ENCODE measurements at regions not wholly inside any gene's neighbourhood (a gene's known extent, or its start where the extent isn't known, plus 50 kb on each side); places are given as distances from the start of the nearest gene placed in this dataset.

DNA sequence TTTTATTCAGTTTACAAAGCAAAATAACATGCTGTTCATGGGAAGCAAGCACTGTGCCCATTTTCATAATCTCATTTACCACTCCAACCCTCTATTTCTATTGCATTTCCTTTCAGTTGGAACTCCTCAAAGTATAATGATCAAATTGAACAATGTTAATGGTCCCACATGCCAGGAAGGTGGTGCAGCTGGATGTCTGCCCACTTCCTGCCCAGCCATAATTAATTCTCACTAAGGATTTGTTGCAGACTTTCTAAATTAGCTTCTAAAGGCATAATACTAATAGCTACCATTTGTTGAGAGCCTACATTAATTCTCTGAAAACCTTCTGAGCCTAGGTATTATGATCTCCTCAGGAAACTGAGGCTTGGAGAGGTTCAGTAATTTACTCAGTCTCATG lies 316.1 kb upstream of the TPM1 start:
- DNase-seq: no peak

DNA sequence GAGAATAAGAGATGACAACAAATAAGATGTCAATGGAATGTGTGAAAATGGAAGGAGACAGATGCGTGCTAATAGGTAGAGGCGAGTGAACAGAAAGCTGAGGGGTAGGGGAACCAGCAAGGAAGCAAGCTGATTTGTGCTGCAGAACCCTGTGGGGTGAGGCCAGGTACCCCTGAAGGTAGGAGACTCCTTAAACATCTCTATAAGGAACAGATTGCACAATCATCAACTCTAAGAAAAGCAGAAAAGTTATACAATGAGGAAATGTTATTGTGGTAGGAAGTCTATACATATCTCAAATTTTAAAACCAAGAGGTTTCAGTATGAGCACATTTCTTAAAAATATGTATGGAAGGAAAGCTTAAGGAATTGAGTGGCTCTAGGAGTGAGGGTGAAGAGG lies 315.0 kb upstream of the TPM1 start:
- DNase-seq: no peak

DNA sequence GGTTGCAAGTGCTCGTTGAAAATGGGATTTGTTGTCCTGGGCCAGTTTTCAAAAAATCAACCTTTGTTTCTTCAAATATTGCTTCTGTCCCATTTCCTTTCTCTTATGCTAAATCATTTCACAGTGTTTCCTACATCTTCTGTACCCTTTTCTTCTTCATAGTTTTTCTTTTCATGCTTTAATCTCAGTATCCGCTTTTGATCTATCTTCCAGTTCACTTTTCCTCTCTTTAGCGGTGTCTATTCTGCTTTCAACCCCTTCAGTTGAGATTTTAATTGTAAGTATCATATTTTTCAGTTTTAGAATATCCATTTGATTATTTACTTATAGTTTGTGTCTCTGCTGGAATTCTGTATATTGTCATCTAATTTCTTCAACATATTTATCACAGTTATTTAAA lies 311.7 kb upstream of the TPM1 start:
- DNase-seq: no peak

DNA sequence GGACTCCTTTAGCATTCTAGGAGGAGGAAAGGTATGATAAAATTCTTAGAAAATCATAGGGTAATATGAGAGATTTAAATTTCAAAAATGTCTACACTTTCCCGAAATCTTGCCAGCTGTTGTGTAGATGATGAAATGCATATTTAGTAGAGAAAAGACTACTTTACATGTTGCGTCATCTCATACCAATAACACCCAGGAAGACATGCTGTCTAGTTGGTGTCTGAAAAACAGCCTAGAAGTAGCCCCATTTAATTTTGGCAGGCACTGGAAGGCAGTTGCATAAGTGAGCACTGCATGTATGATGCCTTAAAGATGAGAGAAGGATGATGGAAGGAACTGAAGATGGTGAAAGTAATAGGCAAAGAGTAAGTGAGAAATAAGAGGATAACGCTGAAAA lies 310.5 kb upstream of the TPM1 start:
- no peak for DNase-seq

DNA sequence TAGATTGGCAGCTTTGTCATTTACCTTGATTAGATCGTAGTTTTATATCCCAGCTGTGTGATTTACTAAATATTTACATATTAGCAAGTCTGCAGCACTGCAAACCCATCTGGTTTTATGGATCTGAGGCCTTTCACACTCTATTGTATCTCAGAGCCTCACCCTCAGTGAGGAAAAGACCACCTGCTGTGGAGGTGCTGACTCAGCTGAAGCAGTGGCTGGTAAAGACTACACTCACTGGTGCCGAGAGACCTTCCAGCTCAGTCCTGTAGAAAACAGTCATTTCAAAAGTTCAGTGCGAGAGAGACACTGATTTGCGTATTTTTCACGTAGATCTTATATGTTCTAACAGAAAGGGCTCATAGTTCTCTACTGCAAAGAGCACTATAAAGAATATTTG lies 307.8 kb upstream of the TPM1 start:
- DNase-seq: no peak

DNA sequence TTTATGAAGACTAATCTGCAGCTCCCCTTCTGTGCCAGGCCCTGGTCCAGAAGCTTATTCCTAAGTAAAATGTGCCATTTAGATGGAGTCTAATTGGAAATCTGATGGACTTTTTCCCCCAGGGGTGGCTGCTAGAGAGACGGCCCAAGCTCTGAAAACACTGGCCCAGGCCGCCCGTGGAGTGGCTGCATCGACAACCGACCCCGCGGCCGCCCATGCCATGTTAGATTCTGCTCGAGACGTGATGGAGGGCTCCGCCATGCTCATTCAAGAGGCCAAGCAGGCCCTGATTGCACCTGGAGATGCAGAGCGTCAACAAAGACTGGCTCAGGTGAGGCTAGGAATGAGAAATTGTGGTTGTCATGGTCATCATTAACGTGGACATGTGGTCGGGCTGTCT lies 305.8 kb upstream of the TPM1 start:
- DNase-seq: no peak

DNA sequence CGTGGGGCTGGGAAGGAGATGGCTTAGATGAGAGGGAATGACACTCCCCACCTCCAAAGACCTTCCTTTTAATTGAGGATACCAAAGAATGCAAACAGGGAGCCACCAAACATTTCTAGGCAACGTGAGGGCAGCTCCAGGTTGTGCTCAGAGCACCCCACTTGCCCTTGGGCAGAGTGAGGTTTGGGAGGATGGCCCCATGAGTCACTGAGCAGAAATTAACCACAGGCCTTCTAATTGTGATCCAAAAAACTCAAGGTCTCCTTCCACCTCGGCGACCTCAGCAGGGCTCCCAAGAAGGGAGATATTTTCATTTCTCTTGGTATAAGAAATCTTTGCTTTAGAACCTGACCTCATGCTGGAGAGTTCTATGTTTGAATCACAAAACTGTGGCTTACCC lies 305.0 kb upstream of the TPM1 start:
- DNase-seq: no peak

DNA sequence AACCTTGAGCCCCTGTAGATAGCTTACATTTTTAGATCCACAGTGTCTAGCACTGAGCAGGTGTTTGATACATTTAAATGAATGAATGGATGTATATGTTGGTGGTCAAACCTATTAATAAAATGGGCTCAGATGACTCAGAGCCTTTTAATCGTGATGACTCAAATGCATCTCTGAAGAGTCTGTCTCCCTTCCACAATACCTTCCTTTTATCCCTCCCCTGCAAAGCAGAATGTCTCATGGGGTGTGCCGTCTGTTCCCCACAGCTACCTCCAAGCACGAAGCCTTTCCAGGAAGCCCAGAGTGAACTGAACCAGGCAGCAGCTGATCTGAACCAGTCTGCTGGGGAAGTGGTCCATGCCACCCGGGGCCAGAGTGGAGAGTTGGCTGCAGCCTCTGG lies 303.5 kb upstream of the TPM1 start:
- no peak for DNase-seq

DNA sequence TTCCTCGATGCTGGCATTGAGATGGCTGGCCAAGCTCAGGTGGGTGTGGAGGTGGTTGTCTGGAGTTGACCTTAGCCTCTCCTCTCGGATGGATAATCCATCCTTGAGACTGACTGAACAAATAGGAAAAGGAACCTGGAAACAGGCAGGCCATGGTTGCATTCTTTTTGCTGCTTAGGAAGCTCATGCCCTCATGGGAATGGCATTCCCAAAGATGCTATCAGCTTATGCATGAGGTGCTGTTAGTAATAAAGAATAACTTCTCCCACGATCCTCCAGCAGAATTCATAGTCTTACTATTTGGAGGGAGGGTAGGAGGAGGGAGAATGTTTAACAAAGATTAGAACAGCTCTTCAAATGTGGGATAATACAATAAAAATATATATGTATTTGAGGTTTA lies 303.0 kb upstream of the TPM1 start:
- DNase-seq: no peak

DNA sequence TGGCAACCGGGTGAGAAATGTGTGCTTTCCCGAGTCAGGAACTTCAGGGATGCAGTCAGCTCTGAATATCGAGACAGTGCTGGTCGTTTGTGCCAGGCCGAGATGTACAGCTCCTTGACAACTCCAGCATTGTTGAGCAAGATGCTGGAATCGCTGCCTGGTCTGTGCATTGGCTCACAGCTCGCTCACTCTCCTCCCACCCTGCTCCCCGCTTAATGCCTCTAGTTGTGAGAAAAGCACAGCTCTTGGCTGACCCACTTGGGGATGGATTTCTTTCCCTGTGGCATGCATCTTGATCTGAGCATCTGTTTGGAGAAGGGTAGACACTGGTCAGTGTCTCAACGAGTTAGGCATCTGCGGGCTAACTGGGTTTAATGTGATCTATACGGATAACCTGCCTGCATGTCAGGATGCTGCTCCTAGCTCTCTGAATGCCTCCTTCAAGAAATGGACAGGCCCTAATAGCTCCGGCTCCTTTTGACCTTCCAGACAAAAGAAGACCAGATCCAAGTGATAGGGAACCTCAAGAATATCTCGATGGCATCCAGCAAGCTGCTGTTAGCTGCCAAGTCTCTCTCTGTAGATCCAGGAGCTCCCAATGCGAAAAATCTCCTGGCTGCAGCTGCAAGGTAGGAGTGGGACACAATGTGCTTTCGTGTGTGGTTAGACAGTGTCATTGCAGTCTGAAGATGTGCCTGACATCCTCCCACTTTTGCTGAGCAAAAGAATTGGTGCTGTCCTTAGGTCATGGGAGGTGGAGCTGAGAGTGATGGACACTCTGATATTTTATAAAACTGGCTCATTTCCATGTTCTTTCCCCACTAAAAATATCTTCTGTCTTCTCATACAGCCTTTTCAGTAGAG lies 302.2 kb upstream of the TPM1 start:
- no peak for DNase-seq

DNA sequence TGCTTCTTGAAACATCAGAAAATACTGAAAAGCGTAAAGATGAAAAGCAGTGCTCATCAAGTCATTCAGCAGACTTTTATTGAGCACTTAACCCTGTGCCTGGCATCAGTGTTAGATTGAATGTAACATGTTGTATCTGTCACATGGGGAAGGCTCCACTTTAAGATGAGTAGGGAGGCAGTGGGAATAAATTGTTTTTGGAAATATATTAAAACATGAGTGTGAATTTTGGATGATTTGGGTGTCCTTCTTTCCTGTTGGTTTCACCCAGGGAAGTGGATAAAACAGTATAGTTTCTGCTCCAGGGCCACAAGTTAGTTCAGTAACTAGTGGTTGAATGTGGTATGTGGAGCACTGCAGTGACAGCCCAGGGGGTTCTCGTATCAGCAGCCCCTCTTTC lies 301.4 kb upstream of the TPM1 start:
- DNase-seq: no peak

DNA sequence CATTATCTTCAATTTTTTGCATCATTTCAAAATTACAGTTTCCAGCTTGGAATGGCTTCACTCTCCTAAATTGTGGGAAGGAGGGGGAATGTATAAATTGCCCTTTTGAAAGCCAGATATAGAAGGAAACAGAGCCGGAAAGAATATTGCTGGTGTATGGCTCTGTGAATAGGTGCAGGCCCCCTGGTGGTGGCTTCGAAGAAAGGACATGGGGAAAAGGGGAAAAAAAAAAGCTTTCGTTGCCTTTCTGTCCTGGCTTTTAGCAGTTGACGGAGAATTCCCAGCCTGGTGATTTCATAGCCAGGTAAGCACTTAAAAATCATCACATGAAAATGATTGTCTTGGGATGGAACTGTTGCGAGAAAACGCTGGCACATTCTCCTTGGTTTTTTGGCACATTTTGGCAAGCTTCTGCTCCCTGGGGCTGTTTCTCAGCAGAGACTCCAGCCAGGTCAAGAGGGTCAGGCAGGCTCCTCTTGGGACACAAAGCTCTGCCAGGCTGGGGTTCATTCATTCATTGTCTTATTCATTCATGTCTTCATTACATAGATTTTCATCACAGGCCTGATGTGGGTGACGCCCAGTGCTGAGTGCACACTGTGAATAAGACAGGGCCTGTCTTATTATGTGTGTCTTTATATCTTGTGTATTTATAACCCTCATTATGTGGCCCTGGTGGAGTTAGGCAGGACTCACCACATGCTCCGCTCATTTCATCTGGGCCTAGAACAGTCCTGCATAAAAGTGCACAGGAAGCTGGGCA lies 300.0 kb upstream of the TPM1 start:
- peak; percentile 10 to 12 for DNase-seq

DNA sequence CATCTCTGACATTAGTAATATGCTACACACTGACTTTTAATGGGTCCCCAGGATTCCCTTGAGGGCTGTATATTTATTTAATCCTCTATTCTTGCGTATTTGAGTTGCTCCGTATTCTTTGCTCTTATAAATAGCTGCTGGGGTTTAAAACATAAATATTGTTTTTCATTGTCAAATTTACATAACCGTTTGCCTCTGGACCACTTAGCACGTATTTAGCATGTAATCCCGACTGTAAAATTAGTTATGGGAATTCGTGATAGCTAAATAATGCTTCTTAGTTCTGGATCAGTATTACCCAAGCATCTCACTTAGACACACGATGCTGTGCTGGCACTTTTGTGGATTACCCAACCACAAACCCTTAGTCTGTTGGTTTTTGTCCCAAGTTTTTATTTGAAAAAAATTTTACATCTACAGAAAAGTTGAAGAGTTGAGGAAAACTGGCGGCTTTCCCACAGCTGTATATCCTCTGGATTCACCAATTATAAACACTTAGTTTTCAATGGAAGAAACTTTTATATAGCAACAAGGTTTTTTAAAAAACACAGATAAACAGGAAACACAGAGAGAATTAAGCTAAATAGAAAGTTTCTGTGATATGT lies 296.8 kb upstream of the TPM1 start:
- no peak for DNase-seq

DNA sequence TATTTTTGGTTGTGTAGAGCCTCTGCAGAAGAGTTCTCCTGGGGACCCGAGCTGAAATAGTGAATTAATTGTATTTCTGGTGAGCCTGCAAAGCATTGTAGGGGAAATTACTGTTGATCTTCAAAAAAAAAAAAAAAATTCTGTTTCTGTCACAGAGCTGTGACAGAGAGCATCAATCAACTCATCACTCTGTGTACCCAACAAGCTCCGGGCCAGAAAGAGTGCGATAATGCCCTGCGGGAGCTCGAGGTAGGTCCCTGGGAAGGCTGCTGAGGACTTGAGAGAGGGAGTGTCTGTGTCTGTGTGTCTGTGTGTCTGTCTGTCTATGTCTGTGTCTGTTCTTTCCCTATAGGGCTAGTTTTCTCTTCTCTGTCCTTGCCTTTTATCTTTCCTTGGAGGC lies 294.4 kb upstream of the TPM1 start:
- DNase-seq: no peak

DNA sequence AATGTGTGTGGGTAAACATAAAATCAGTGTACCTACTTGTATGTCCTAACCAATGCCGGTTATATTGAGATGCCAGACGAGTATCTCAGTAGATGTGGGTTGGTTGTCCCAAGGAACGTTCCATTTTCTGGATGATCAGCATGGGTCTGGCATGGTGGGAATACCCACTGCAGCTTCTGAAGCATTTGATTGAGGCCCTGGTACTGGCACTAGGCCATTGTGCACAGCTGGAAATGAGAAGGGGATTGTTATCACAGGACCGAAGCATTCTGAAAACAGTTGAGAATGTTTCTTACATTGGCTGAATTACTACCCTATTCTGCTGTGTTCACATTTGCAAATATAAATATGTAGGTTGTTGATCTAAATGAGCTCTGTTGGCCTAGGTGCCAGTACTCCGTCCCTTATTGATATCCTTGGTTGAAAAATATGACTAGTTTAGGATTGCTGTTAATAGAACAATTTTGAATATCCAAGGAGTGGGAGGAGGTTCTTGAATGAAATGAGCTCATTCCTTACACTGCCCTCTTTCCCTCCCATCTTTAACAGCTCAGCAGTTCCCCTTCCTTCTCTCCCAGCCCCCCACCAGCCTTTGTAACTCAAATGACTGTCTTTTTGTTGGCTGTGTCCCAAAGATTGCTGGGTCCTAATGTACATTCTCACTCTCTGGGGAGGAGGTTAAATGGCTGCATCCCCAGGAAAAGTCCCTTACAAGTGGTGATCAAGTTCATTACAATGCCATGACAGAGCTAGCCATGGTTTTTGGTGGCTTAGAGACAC lies 293.3 kb upstream of the TPM1 start:
- DNase-seq: no peak

DNA sequence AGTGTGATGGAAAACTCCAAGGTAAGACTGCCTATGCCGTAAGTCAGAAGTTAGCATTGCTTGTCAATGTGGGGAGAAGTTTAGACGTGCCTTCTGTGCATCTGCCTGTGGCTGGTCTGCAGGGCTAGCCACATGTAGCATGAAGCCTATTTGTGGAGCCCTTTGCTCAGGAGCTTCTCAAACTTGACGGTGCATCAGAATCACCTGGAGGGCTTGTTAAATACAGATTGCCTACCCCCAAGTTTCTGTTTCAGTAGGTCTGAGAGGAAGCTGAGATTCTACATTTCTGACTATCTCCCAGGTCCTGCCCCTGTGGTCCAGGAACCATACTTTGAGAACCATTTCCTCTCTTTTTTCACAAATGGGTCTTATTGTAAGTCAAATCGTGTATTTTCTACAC lies 292.1 kb upstream of the TPM1 start:
- no peak for DNase-seq

DNA sequence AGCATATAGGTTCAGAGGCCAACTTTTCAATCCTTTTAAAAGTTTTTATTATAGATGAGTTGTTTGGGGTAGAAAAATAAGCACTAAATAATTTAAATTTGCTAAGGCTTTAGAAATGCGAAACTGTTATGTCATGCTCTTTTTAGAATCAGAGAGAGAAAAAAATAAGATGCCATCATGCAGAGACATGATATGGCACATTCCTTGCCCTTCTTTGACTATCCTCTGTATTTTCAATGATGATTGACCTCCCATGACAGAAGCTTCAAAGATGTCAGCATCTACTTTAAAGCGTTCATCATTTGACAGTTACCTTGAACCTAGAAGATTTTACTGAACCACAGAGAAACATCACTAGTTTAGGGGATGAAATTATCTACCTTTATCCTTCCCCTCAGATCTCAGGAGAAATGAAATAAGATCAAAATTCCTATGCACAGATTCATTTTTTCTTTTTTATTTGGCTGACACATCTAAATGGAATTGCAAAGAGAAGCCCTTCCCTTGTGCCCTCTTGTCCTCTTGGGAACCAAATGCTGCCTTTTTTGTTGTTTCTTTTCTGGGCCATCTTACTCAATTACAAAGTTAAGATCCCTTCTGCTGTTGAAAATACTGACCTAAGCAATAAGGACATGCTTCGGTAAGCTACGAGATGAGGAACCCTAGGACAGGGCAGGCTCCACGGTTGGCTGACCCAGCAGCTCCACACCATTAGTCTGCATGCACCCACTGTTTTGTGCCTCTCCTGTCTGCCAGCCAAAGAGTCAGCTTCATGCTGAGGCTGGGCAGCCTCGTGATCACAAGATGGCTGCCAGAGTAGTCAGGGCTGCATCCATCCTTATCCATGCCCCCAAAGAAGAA lies 289.7 kb upstream of the TPM1 start:
- no peak for DNase-seq

DNA sequence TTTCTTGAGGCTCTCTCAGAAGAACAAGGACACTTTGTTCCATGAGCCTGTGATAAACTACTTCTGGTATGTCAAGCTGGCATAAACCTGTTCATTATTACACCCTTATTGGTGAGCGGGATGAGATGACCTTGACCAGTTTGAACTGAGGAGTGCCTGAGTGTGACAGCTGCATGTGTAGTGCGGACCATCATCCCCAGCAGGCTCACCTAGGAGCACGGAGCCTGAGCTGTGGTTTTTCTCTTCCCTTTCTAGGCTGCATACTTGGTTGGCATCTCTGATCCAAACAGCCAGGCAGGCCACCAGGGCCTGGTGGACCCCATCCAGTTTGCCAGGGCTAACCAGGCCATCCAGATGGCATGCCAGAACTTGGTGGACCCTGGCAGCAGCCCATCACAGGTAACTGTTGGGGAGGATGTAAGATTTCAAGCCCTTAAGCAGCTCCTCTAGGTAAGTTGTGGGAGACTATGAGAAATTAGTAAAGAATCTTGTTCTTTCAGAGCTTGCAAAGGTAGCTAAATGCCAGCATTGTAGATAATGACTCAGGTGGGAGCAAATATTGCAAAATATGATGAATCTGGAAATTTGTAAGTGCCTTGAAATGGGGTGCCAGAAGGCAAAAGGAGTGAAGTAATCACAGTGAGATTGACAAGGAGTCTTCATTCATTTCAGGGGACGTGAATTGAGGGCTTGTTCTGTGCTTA lies 288.9 kb upstream of the TPM1 start:
- no peak for DNase-seq

DNA sequence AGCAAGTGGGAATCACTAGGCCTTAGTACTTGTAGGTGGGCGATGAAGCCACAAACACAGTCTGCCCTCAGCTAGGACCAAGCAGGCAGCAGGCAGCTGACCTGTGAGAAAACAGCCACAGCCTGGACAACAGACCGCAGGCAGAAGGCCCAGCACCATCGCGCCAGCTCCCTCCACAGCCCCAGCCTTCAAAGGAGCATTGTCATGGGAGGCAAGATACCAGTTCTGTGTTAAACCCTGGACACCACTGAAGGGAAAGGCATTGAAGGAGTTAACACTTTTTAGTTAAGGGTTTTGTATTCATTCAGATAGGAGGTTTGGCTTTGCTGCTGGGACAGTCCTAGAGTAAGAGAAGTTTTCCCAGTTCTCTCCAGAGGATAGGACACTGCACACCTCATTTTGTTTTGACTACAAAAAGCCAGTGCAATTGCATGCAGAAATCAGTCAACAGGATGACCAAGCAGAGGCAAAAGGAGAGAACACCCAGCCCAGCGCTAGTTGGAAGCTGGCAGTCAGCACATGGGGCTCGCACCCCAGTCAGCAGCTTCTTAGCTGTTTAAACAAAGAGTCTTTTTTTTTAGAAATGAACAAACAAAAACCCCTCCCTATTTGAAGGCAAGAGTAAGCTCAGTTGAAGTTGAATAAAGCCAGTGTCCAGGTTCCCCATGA lies 286.1 kb upstream of the TPM1 start:
- DNase-seq: no peak

DNA sequence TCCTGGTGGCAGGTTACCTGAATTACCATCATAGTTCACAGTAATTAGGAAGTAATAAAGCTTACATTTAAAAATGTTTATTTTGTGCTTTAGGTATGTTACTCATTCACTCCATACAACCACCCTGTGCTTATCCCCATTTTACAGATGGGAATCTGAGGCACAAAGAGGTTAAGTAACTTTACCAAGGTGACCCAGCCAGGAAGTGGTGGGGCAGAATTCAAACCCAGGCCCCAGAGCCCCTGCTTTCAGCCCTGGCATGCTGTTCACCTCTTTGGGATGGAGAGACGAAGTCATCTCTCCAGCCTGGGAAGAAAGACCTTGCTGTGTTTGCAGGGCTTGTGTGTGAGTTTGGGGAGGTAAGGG lies 285.6 kb upstream of the TPM1 start:
- DNase-seq: no peak

DNA sequence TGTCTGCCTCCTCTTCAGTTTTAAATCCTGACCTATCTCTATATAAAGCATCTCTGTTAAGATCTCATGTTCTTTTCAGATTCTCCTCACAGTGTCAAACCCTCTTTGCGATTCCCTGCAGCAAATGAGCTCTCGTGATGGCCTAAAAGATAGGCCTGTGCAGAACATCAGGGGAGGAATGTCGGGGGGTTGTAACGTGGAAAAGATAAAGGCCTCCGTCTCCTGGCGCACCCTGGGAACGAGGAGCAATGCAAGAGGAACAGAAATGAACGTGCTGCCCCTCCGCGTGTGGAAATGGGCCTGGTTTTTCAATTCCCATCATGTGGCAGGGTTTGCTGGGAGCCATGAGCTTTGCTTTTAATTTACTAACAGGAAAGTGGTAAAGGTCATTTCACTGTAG lies 285.0 kb upstream of the TPM1 start:
- DNase-seq: no peak
